ENCODE measurements at regions not wholly inside any gene's neighbourhood (a gene's known extent, or its start where the extent isn't known, plus 50 kb on each side); places are given as distances from the start of the nearest gene placed in this dataset.

DNA sequence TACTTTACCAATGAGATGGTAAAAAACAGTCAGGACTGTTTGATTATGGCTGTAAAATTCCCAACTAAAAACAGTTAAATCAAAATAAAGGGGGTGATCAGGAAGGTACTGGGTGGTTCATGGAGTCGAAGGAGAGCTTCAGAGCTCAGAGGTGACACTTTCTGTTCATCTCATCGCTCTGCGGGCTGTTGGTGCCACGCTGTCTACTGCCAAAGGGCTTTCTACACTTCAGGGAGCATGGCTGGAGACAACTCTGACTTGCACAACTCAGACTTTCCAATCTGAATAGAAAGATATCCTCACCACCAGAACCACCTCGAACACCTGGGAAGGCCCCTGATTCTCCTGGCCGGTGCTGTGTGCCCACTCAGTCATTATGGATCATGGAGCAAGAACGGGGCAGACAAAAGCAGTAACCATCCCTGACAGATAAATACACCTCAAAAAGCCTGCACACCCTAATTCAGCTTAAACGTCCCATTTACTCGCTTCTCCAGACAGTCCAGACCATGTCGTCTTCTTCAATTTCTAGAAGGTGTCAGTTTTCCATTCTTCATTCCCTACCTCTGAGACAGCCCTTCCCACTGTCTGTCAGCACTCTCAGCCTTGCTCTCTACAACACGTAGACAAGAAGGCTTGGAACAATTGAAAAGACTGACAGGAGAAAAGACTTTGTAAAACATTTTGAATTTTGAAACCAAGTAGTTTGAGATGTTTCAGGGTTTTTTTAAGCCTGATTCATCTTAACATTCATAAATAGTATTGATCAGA is 348.7 kb upstream of the NFE2L3 start:
- no peak overlapping the region for H3K27ac ChIP-seq
- no peaks in the 10 kb centered on the region for H3K27me3 ChIP-seq (ENCODE audit: insufficient read depth, low read depth, severe bottlenecking)
- no peak overlapping the region for H3K4me3 ChIP-seq (ENCODE audit: low read depth, low read length)
- DNase-seq: no peak
- no peaks in the 10 kb centered on the region for H3K36me3 ChIP-seq
- TF ChIP-seq, protein P1, sequence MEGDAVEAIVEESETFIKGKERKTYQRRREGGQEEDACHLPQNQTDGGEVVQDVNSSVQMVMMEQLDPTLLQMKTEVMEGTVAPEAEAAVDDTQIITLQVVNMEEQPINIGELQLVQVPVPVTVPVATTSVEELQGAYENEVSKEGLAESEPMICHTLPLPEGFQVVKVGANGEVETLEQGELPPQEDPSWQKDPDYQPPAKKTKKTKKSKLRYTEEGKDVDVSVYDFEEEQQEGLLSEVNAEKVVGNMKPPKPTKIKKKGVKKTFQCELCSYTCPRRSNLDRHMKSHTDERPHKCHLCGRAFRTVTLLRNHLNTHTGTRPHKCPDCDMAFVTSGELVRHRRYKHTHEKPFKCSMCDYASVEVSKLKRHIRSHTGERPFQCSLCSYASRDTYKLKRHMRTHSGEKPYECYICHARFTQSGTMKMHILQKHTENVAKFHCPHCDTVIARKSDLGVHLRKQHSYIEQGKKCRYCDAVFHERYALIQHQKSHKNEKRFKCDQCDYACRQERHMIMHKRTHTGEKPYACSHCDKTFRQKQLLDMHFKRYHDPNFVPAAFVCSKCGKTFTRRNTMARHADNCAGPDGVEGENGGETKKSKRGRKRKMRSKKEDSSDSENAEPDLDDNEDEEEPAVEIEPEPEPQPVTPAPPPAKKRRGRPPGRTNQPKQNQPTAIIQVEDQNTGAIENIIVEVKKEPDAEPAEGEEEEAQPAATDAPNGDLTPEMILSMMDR (IDR thresholded peaks at IDR 0.05; ENCODE audit: low read depth, low read length): no peak
- H3K9me3 ChIP-seq (ENCODE audit: severe bottlenecking): no peaks in the 10 kb centered on the region

DNA sequence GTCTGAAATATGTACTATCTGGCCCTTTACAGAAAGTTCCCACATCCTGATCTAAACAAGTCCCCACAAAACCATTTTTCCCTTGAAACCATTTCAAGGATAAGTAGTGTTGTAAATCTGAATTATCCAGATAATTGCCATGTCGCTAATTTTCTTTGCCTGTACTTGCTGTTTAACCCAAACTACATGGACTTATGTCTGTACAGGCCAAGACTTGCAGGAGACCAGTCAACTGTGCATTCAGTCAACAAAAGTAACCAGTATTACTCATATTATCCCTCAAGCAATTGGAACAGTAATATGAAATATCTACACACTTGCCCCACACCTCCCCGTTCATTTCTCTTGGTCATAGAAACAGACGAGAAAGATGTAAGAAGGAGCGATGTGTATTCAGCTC is 347.8 kb upstream of the NFE2L3 start:
- H3K27ac ChIP-seq: no peak overlapping the region
- no peaks in the 10 kb centered on the region for H3K9me3 ChIP-seq (ENCODE audit: severe bottlenecking)
- H3K4me3 ChIP-seq (ENCODE audit: low read depth, low read length): no peak overlapping the region
- TF ChIP-seq, protein P1 (IDR thresholded peaks at IDR 0.05; ENCODE audit: low read depth, low read length): no peak
- DNase-seq: no peak
- H3K36me3 ChIP-seq: no peaks in the 10 kb centered on the region
- no peaks in the 10 kb centered on the region for H3K27me3 ChIP-seq (ENCODE audit: insufficient read depth, low read depth, severe bottlenecking)

DNA sequence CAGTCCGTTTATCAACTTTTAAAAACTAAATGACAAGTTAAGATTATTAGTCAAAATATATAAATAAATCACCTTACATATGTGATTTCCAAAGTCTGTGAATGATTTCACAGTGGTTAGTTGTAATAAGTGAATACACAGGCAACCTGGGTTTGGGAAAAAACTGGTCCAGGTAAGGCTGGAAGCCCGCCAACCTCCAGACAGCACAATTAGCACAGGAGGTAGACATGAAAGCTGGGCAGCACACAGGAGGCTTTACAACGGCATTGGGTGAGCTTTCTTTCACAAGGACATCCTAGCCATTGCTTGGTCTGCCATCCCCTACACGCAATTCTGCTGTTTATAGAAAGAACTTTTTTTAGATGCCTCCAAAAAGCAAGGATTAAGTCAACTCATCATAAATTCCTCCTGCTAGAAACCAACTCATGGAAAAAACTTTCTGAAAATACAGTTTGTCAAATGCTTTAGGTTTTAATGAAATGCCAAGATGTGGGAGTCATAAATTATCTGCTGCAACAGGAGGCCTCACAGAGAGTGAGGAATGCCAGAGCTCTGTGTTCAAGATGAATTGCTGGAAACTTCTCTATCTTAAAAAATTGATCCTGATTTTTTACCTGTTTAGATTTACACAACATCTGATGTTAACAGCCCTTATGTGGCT is 346.8 kb upstream of the NFE2L3 start:
- Histone ChIP-seq H3K4me3 (ENCODE audit: low read depth, low read length) (no peak overlapping the region), H3K27me3 (ENCODE audit: insufficient read depth, low read depth, severe bottlenecking) (no peaks in the 10 kb centered on the region), H3K27ac (no peak overlapping the region), H3K9me3 (ENCODE audit: severe bottlenecking) (no peaks in the 10 kb centered on the region), H3K36me3 (no peaks in the 10 kb centered on the region)
- no peak for DNase-seq
- TF ChIP-seq, protein P1 (IDR thresholded peaks at IDR 0.05; ENCODE audit: low read depth, low read length): no peak

DNA sequence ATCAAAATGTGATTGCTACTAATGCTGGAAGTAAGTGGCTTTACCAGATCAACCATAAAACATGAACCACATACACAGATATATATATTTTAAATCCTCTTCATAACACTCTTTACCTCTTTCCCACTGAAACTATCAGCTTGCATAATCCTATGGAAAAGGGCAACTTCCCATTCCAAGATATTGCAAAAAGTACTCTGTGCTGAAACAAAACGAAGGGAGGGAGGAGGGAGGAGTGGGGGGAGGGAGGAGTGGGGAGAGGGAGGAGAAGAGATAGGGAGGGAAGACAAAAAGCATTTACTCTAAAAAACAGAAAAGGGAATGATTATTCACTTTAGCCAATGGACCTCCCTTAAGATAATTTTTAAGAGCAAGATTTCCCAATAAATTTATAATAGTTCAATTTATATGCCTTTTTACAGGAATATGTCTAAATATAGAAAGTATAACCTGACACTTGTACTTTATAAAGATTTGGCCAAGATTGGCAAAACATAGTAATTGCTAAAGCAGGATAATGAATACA is 344.8 kb upstream of the NFE2L3 start:
- no peaks in the 10 kb centered on the region for H3K27me3 ChIP-seq (ENCODE audit: insufficient read depth, low read depth, severe bottlenecking)
- TF ChIP-seq, protein P1 (IDR thresholded peaks at IDR 0.05; ENCODE audit: low read depth, low read length): no peak
- H3K36me3 ChIP-seq: no peaks in the 10 kb centered on the region
- no peak overlapping the region for H3K27ac ChIP-seq
- no peaks in the 10 kb centered on the region for H3K9me3 ChIP-seq (ENCODE audit: severe bottlenecking)
- DNase-seq: no peak
- H3K4me3 ChIP-seq (ENCODE audit: low read depth, low read length): no peak overlapping the region

- Histone ChIP-seq H3K27me3 (ENCODE audit: insufficient read depth, low read depth, severe bottlenecking) (no peaks in the 10 kb centered on the region), H3K36me3 (no peaks in the 10 kb centered on the region), H3K9me3 (ENCODE audit: severe bottlenecking) (no peaks in the 10 kb centered on the region), H3K27ac (no peak overlapping the region), H3K4me3 (ENCODE audit: low read depth, low read length) (no peak overlapping the region)
- TF ChIP-seq, protein P1 (IDR thresholded peaks at IDR 0.05; ENCODE audit: low read depth, low read length): no peak
- no peak for DNase-seq
Measured at GRCh38 chr7:25809441-25809840, 342.6 kb upstream of the NFE2L3 start.

Data from WERI-Rb-1 (cell line).